ENCODE measurements at regions not wholly inside any gene's neighbourhood (a gene's known extent, or its start where the extent isn't known, plus 50 kb on each side); places are given as distances from the start of the nearest gene placed in this dataset.

GRCh38 chr18:76554547-76555222 lies 59.6 kb upstream of the ZNF516 start:
- TF ChIP-seq POLR2A (IDR thresholded peaks at IDR 0.05; ENCODE audit: low read depth, low read length), result no peak
- no peak for TF ChIP-seq TAF1 (IDR thresholded peaks at IDR 0.05; ENCODE audit: borderline replicate concordance, low read depth, low read length)
